GM06990 (cell line): ENCODE measurements at regions not wholly inside any gene's neighbourhood (a gene's known extent, or its start where the extent isn't known, plus 50 kb on each side); places are given as distances from the start of the nearest gene placed in this dataset.
A peak's percentile ranks its signal among the peaks of the same experiment; 100 is the strongest.

Experiments used
- DNase-seq: peaks from one replicate; pipeline ENCODE4 v3.0.0-alpha.2; 2011; ENCODE audit not compliant: insufficient read length; ENCODE audit errors: extremely low read depth
- H3K27me3 ChIP-seq: replicated peaks from 2 replicates; pipeline ENCODE4 v1.6.0; 2011; ENCODE audit warnings: low read length; ENCODE audit not compliant: control insufficient read depth, insufficient read depth
- H3K36me3 ChIP-seq: 2 replicates; pipeline ENCODE4 v1.5.1; 2011; ENCODE audit warnings: low read length; ENCODE audit not compliant: control insufficient read depth, insufficient read depth
- H3K4me3 ChIP-seq: replicated peaks from 2 replicates; pipeline ENCODE4 v1.5.1; 2011; ENCODE audit warnings: low read depth, mild to moderate bottlenecking, control low read depth, low read length
- TF ChIP-seq, protein P1 (sequence below): IDR thresholded peaks from 2 replicates; pipeline ENCODE4 v1.5.1; 2011; ENCODE audit warnings: low read length, control low read depth, mild to moderate bottlenecking, inconsistent platforms; ENCODE audit not compliant: insufficient read depth, poor library complexity, severe bottlenecking

DNA sequence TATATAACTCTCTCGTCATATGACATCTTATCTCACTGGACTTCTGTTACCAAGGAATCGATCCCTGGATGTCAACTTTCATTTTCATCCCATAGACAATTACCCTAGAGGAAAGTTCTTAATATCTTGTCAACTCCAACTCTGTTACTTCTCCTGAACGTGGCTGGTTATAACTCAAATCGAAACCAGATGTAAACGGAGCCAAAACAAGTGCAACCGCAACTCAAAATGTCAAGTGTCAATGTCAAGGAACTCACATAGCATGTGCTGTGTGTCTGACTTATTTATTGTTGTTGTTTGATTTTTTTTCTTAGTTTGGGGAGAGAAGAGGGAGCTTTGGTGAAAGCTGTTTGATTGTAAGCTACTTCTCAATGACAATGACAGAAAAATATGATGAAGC is 108.6 kb downstream of the VIP start:
- H3K4me3 ChIP-seq, result no peak overlapping the region
- H3K36me3 ChIP-seq, result no peaks in the 10 kb centered on the region
- no peak for DNase-seq
- no peaks in the 10 kb centered on the region for H3K27me3 ChIP-seq
- TF ChIP-seq, protein P1, sequence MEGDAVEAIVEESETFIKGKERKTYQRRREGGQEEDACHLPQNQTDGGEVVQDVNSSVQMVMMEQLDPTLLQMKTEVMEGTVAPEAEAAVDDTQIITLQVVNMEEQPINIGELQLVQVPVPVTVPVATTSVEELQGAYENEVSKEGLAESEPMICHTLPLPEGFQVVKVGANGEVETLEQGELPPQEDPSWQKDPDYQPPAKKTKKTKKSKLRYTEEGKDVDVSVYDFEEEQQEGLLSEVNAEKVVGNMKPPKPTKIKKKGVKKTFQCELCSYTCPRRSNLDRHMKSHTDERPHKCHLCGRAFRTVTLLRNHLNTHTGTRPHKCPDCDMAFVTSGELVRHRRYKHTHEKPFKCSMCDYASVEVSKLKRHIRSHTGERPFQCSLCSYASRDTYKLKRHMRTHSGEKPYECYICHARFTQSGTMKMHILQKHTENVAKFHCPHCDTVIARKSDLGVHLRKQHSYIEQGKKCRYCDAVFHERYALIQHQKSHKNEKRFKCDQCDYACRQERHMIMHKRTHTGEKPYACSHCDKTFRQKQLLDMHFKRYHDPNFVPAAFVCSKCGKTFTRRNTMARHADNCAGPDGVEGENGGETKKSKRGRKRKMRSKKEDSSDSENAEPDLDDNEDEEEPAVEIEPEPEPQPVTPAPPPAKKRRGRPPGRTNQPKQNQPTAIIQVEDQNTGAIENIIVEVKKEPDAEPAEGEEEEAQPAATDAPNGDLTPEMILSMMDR, result no peak

GRCh38 chr6:152863618-152864326 is 113.2 kb downstream of the VIP start:
- H3K36me3 ChIP-seq, result no peaks in the 10 kb centered on the region
- H3K27me3 ChIP-seq, result no peaks in the 10 kb centered on the region
- DNase-seq, result no peak
- no peak overlapping the region for H3K4me3 ChIP-seq
- TF ChIP-seq, protein P1, result peak; percentile 58

DNA sequence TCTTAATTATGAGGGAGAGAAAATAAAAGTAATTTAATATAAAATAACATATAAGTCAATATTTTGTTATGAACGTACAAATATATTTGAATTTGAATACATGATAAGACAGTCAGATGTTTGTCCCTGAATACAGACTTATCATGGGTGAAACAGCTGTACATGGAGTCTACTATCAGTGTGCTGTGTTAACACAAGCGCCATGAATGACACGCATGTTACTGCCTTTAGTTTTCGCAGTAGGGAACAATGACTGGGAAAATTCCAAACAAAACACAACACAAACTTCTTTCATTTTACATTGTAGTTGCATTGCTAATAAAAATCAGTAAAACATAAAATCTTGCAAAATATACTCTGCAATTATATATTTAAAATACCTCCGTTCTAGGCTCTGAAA is 108.6 kb downstream of the FBXO5 start:
- TF ChIP-seq, protein P1, result no peak
- Histone ChIP-seq H3K4me3 (no peak overlapping the region), H3K27me3 (no peaks in the 10 kb centered on the region), H3K36me3 (no peaks in the 10 kb centered on the region)
- DNase-seq, result no peak

GRCh38 chr6:152874846-152875568 is 107.8 kb downstream of the FBXO5 start:
- DNase-seq, result no peak
- no peaks in the 10 kb centered on the region for H3K36me3 ChIP-seq
- no peaks in the 10 kb centered on the region for H3K27me3 ChIP-seq
- TF ChIP-seq, protein P1, result no peak
- no peak overlapping the region for H3K4me3 ChIP-seq

DNA sequence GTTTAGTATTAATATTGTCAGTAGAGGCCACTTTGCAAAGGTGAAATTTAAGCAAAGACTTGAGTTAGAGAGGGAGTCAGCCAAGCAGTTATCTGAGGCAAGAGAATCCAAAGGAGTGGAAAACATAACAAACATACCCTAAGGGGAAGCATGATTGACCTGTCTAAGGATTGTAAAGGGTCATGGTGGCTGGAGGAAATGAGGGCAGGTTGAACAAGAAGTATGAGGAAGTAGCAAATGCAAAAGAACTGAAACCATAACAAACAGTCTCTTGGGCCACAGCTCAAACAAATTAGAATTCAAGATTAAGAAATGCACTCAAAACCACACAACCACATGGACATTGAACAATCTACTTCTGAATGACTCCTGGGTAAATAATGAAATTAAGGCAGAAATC is 103.2 kb downstream of the FBXO5 start:
- no peak for DNase-seq
- no peaks in the 10 kb centered on the region for H3K27me3 ChIP-seq
- no peaks in the 10 kb centered on the region for H3K36me3 ChIP-seq
- no peak overlapping the region for H3K4me3 ChIP-seq
- TF ChIP-seq, protein P1, result no peak
